Right lung (tissue), 2 donors: ENCODE measurements at regions not wholly inside any gene's neighbourhood (a gene's known extent, or its start where the extent isn't known, plus 50 kb on each side); places are given as distances from the start of the nearest gene placed in this dataset.

Experiments used
- DNase-seq, 2 donors: peaks; one replicate each; pipeline ENCODE4 v3.0.0-alpha.2; 2013

- no peak for DNase-seq
These were observed 454.4 kb downstream of the HTR7 start for GRCh38 chr10:90403211-90404000.

GRCh38 chr10:90407131-90407530, 450.7 kb downstream of the HTR7 start:
- no peak for DNase-seq

DNA sequence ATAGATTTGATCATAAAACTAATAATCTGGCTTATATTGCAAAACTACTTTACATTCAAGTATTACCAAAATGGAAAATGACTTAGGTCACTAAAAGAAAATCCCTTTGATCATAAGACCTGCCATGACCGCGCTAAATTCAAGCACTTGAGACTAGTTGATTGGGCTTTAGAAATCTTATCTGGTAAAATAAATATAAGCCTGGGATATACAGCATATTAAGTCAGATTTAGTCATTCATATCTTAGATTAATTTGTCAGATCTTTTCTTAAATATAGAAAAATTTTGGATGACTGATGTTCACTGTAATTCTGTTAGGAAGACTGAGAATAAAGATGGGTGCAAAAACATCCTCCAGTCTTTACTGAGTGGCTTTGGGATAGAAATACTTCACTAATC, 450.0 kb downstream of the HTR7 start:
- DNase-seq, result no peak

DNA sequence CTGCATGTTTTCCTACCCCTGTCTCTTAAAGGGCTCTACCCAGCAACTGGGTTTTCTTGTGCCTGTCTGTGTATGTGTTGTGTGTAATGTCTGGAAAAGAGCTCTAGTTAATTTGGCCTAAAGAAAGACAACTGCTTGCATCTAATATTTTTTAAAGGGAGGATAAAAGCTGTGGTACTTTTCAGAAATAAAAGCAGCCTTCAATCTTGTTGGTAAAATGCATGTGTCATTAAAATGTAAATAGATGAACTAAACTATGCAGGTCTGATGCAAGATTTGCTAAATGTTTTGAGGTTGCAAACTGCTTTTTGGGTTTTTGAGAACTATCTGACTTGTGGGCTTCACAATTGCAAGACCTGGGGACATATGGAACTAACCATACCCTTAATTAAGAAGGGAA, 445.3 kb downstream of the HTR7 start:
- DNase-seq, result no peak

DNA sequence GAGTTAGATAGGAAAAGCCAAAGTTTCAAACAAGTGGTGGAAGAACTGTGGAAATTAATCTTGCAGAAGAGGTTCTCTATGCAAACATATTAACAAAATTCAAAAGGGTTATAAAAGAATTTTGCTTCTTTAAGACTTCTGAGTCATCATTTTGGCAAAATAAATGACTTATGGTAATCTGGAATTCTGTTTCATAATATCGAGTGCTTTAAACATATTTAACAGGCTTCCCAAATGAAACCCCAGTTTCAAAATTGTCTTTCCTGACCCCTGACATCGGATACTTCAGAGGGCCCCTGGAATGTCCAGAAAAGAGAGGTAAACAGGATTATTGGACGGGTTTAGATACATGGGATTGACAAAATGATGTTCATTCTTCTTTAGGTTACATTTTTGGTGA, 444.6 kb downstream of the HTR7 start:
- DNase-seq, result no peak

DNA sequence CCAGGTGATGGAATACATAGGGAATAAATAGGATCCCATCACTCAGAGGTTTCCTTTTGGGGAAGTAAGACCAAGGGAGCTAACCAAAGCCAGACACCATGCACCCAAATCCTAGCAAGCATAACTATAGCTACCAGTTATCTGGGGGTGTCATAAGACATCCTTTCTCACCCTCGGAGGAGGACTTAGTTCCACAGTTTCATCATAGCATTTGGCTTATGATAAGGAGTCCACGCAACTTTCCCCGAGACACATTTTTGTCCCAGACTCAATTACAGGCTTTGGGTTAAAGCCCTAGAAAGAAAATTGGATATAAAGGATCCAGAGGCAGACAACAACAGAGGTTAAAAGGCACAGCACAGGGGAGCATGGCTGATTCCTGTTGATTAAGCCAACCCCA, 442.9 kb downstream of the HTR7 start:
- DNase-seq, result no peak

DNA sequence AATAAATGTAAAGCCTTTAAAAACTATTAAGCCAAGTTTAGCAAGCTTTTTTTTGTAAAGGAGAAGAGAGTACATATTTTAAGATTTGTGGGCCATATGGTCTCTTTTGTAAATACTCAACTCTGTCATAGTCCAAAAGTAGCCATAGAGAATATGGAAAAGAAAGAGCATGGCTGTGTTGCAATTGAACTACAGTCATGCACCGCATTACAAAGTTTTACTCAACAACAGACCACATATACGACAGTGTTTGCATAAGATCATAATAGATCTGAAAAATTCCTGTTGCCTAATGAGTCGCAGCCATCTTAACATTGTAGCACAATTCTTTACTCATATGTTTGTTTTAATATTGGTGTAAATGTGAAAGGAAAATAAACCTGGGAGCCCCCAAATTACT, 440.8 kb downstream of the HTR7 start:
- DNase-seq, result no peak

- no peak for DNase-seq
These were observed 440.2 kb downstream of the HTR7 start for GRCh38 chr10:90417476-90418210.

- no peak for DNase-seq
These were observed 438.8 kb downstream of the HTR7 start for GRCh38 chr10:90418869-90419652.

- no peak for DNase-seq
These were observed 437.1 kb downstream of the HTR7 start for GRCh38 chr10:90420637-90421318.

DNA sequence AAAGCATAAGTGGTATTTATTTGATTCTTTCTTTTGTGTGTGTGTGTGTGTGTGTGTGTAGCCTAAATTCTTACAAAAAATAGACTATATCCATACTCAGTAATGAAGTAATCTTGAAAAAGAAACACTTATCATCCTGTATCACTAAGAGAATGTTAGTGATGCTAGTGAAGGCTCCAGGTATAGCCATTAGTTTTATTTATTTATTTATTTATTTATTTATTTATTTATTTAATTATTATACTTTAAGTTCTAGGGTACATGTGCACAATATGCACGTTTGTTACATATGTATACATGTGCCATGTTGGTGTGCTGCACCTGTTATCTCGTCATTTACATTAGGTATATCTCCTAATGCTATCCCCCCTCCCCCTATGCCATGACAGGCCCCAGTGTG, 436.0 kb downstream of the HTR7 start:
- DNase-seq, result no peak

- DNase-seq, result no peak
These were observed 433.1 kb downstream of the HTR7 start for GRCh38 chr10:90424730-90425129.

DNA sequence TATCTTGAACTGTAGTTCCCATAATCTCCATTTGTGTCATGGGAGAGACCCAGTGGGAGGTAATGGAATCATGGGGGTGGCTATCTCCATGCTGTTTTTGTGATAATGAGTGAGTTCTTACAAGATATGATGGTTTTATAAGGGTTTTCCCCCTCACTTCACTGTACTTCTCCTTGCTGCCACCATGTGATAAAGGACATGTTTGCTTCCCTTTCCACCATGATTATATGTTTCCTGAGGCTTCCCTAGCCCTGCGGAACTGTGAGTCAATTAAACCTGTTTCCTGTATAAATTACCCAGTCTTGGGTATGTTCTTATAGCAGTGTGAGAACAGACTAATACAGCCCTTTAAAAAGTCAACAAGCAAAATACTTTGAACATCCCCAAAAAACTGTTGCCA, 427.7 kb downstream of the HTR7 start:
- DNase-seq, result no peak

DNA sequence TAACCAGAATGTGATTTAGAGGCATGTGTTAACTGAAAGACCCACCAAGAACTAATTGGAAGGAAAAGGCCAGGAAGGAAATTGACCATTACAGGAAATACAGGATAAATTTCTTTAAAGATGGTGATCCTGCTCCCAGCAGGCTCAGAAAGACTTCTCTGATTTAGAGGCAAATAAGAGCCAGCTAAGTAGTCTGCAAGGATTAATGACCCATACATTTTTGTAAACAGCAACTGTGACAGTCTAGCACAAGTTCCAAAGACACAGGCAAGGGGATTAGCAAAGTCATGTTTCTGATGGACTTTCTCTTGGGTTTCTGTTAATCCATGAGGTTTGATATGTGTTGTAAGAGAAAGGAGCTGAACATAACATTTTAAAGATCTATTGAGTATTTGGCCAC, 425.0 kb downstream of the HTR7 start:
- no peak for DNase-seq

GRCh38 chr10:90435296-90435695, 422.5 kb downstream of the HTR7 start:
- no peak for DNase-seq

DNA sequence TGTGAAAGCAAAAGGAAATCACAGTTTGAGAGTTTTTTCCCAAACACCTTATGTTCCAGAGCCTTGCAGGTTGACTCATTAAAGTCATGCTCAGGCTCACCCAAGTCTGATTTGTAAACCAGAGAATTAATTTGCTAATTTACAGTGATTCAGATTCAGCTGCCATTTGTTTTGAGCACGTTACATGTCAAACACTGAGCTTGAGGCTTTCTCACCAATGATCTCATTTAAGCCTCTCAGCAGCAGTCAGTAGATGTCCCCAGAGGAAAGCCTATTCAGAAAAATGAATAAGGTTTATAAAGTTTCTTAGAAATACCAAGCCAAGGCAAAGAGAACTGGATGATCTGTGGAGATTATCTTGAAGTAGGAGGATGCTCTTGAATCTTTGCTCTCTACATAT, 420.4 kb downstream of the HTR7 start:
- no peak for DNase-seq

DNA sequence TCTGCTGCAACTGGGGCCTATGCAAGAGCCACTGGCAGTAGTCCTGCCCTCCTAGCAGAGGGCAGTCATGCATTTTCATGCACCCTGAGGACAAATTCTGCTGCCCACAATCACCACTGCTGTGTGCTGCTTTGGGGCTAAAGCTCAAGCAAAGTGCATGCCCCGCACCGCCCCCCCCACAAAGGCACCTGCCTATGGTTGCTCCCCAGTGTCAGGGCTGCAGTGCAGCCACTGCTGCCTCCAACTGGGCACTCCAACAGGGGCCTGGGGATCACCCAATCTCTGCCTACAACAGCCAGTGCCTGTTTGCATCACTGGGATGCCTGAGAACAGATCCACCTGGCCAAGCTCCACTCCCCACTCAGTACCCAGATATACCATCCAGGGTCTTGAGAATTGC, 417.0 kb downstream of the HTR7 start:
- no peak for DNase-seq

DNA sequence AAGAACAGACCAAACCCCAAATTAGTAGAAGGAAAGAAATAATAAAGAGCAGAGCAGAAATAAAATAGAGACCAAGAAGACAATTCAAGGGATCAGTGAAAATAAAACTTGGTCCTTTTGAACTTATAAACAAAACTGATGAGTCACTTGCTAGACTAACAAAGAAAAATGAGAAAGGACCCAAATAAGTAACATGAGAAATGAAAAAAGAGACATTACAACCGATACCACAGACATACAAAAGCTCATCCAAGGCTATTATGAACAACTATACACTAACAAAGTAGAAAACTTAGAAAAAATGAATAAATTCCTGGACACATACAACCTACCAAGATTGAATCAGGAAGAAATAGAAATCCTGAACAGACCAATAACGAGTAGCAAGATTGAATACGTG, 414.5 kb downstream of the HTR7 start:
- DNase-seq, result no peak

- no peak for DNase-seq
These were observed 410.0 kb downstream of the HTR7 start for GRCh38 chr10:90447831-90448230.

GRCh38 chr10:90450797-90451196, 407.0 kb downstream of the HTR7 start:
- DNase-seq, result no peak

DNA sequence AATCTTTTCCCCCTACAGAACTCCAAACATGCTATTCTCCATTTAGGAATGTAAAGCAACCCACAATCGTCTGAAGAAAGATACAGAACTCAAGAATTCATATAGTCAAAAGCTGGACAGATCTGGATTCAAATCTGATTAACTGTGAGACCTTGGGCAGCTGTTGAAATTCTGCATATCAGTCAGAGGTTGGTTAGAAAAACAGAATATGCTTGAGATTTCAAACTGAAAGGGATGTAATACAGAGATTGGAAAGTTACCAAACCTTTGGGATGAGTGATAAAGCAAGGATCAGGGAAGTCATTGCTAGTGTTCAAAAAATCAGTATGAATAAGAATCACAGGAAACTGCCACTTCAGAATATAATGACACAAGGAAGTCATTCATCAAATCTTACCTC, 406.6 kb downstream of the HTR7 start:
- DNase-seq, result no peak

DNA sequence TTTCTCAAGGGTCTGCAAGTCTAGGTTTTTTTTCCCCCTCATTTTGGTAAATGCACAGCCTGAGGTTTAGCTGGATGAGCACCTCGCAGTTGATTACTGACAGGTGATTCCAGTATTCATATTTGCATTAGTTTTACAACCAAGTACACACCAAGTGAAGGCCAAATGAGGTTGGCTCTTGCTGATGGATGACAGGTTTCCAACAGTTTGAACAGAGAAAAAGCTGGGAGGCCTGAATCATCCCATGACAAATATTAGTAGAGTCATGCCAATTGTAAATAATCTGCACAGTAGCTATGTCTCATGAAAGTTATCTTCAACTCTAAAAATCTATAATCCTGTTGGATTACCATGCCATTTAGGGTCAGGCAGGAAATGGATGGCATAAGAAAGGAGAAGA, 399.8 kb downstream of the HTR7 start:
- no peak for DNase-seq
